HCT116 (cell line): ENCODE measurements at regions not wholly inside any gene's neighbourhood (a gene's known extent, or its start where the extent isn't known, plus 50 kb on each side); places are given as distances from the start of the nearest gene placed in this dataset.

Experiments
- ATAC-seq: fragments of 200-7000 bp; cut with Tn5 transposase; 2 replicates; pipeline ENCODE4 v1.9.1; 2020; ENCODE audit warnings: mild to moderate bottlenecking, moderate library complexity
- BruUV-seq: library from RNA; stranded (reverse); fragments of 400-500 nt; replicated peaks from 2 replicates; lab custom pipeline; 2021; lab: Mats Ljungman, UMichigan
- CTCF ChIA-PET: fragments of 300-600 bp; sonication (Branson Sonifier 250); formaldehyde crosslinking; loops from one replicate; lab custom pipeline; 2021; ENCODE audit warnings: antibody characterized with exemption; lab: Charles Lee
- POLR2A ChIA-PET: fragments of 300-600, 350-600 bp; sonication (Branson Sonifier 250); formaldehyde crosslinking; loops from one replicate; lab custom pipeline; 2021; ENCODE audit warnings: antibody characterized with exemption; lab: Charles Lee
- RAD21 ChIA-PET, 2 experiments: fragments of 300-600 bp; sonication (Branson Sonifier 250); formaldehyde crosslinking; loops; one replicate each; lab custom pipeline; 2023; ENCODE audit warnings: low total read pairs in 2 of 2; ENCODE audit not compliant: uncharacterized antibody in 2 of 2, unreplicated experiment in 2 of 2, low non-redundant PET in 1 of 2; lab: Charles Lee
- DNase-seq: peaks from one replicate; pipeline ENCODE4 v3.0.0-alpha.2; 2010; ENCODE audit warnings: low read depth, low spot score
- H2AFZ ChIP-seq: fragments of 200-600 bp; shearing (Covaris generic), sonication (generic); 2 replicates; pipeline ENCODE4 v1.6.1; 2017; ENCODE audit warnings: low read depth, mixed run types, mixed read lengths, antibody characterized with exemption, low read length; ENCODE audit not compliant: poor library complexity, severe bottlenecking
- H3K27ac ChIP-seq: 2 replicates; pipeline ENCODE4 v1.5.1; 2012; ENCODE audit warnings: low read depth, low read length
- H3K27me3 ChIP-seq: fragments of 200-600 bp; sonication (generic); 2 replicates; pipeline ENCODE4 v1.6.1; 2016; ENCODE audit warnings: mixed run types, low read length, mixed read lengths; ENCODE audit not compliant: insufficient read depth
- H3K36me3 ChIP-seq, 2 experiments: fragments of 200-500 bp in 1 of 2; fragments of 200-600 bp in 1 of 2; sonication (Bioruptor generic) in 1 of 2; sonication (generic) in 1 of 2; 2 replicates each; pipeline versions ENCODE4 v1.5.1 to v1.6.1; 2014 to 2016; ENCODE audit warnings: low read length in 2 of 2, inconsistent platforms in 1 of 2, mixed read lengths in 1 of 2, mixed run types in 1 of 2; ENCODE audit not compliant: insufficient read depth in 2 of 2, control insufficient read depth in 1 of 2
- H3K4me1 ChIP-seq, 2 experiments: fragments of 200-600 bp in 1 of 2; sonication (generic) in 1 of 2; 2 replicates each; pipeline versions ENCODE4 v1.5.1 to v1.6.1; 2012 to 2017; ENCODE audit warnings: low read length in 2 of 2, inconsistent platforms in 1 of 2, mild to moderate bottlenecking in 1 of 2, mixed read lengths in 1 of 2, mixed run types in 1 of 2, moderate library complexity in 1 of 2; ENCODE audit not compliant: insufficient read depth in 2 of 2, control insufficient read depth in 1 of 2
- H3K4me2 ChIP-seq: fragments of 200-600 bp; sonication (generic); 2 replicates; pipeline ENCODE4 v1.6.1; 2017; ENCODE audit warnings: mixed run types, low read length, mixed read lengths
- H3K4me3 ChIP-seq, 2 experiments: fragments of 200-600 bp in 1 of 2; sonication (generic) in 1 of 2; replicated peaks in 1 of 2; 2 replicates each; pipeline ENCODE4 v1.5.1; 2011 to 2016; ENCODE audit warnings: low read length in 2 of 2, control low read depth in 1 of 2, low read depth in 1 of 2, mild to moderate bottlenecking in 1 of 2, mixed read lengths in 1 of 2, mixed run types in 1 of 2
- H3K79me2 ChIP-seq: fragments of 200-600 bp; sonication (generic); 2 replicates; pipeline ENCODE4 v1.6.1; 2017; ENCODE audit warnings: mild to moderate bottlenecking, mixed run types, low read length, moderate library complexity, mixed read lengths; ENCODE audit not compliant: insufficient read depth
- H3K9ac ChIP-seq: fragments of 200-600 bp; sonication (generic); 2 replicates; pipeline ENCODE4 v1.6.1; 2016; ENCODE audit warnings: low read length, mixed read lengths
- H3K9me2 ChIP-seq: fragments of 200-600 bp; sonication (generic), shearing (Covaris generic); 2 replicates; pipeline ENCODE4 v1.6.1; 2017; ENCODE audit warnings: mixed run types, mild to moderate bottlenecking, moderate library complexity; ENCODE audit not compliant: insufficient read depth
- H3K9me3 ChIP-seq, 2 experiments: fragments of 200-500 bp in 1 of 2; fragments of 200-600 bp in 1 of 2; sonication (Bioruptor generic) in 1 of 2; sonication (generic) in 1 of 2; 2 replicates each; pipeline ENCODE4 v1.6.1; 2014 to 2017; ENCODE audit warnings: low read length in 2 of 2, mixed read lengths in 2 of 2, inconsistent platforms in 1 of 2, low read depth in 1 of 2, mild to moderate bottlenecking in 1 of 2, mixed run types in 1 of 2, moderate library complexity in 1 of 2; ENCODE audit not compliant: control insufficient read depth in 1 of 2, insufficient read depth in 1 of 2
- H4K20me1 ChIP-seq: fragments of 200-600 bp; sonication (generic), shearing (Covaris generic); 2 replicates; pipeline ENCODE4 v1.6.1; 2017; ENCODE audit warnings: mixed run types, mild to moderate bottlenecking, moderate library complexity; ENCODE audit not compliant: insufficient read depth
- CBX3 ChIP-seq: IDR thresholded peaks from 2 replicates; pipeline ENCODE4 v1.6.1; 2012; ENCODE audit warnings: low read depth
- EGR1 ChIP-seq: IDR thresholded peaks from 2 replicates; pipeline ENCODE4 v1.6.1; 2012; ENCODE audit warnings: low read depth
- JUND ChIP-seq: IDR thresholded peaks from 2 replicates; pipeline ENCODE4 v1.6.1; 2012
- RAD21 ChIP-seq: IDR thresholded peaks from 2 replicates; pipeline ENCODE4 v1.6.1; 2012; ENCODE audit warnings: low read depth, mild to moderate bottlenecking
- SRF ChIP-seq: IDR thresholded peaks from 2 replicates; pipeline ENCODE4 v1.6.1; 2012; ENCODE audit warnings: low read depth
- TCF7L2 ChIP-seq: IDR thresholded peaks from 2 replicates; pipeline ENCODE4 v1.7.0; 2011; ENCODE audit warnings: borderline replicate concordance, inconsistent platforms; ENCODE audit not compliant: insufficient read depth, insufficient read length; ENCODE audit errors: extremely low read depth
- YY1 ChIP-seq: IDR thresholded peaks from 2 replicates; pipeline ENCODE4 v1.6.1; 2011; ENCODE audit warnings: low read length, low read depth, moderate library complexity, mild to moderate bottlenecking; ENCODE audit not compliant: insufficient replicate concordance; ENCODE audit errors: extremely low read depth
- ZFX ChIP-seq: fragments of 450-650 bp; IDR thresholded peaks from 2 replicates; pipeline ENCODE4 v1.6.1; 2017
- ZNF274 ChIP-seq: fragments of 200-500 bp; sonication (Bioruptor generic); IDR thresholded peaks from 2 replicates; pipeline ENCODE4 v1.6.1; 2014; ENCODE audit warnings: mild to moderate bottlenecking, low read depth, low read length, inconsistent platforms
- intact Hi-C: fragments of 100-400 bp; cut with micrococcal nuclease; formaldehyde crosslinking; loops from 2 replicates; pipeline ENCODE4 v1.10.0; 2022
- TF ChIP-seq, protein P1 (sequence below): IDR thresholded peaks from 2 replicates; pipeline ENCODE4 v1.6.1; 2012; ENCODE audit warnings: low read depth
- TF ChIP-seq, protein P2 (sequence below): IDR thresholded peaks from 2 replicates; pipeline ENCODE4 v1.6.1; 2012
- TF ChIP-seq, protein P3 (sequence below), 3 experiments: fragments of 200-600 bp in 1 of 3; sonication (generic) in 1 of 3; IDR thresholded peaks in 2 of 3; conservative IDR thresholded peaks in 1 of 3; 2 replicates each; pipeline ENCODE4 v1.5.1; 2012 to 2017; ENCODE audit warnings: low read depth in 2 of 3, low read length in 2 of 3, antibody characterized with exemption in 1 of 3, borderline replicate concordance in 1 of 3, control low read depth in 1 of 3, mild to moderate bottlenecking in 1 of 3, mixed read lengths in 1 of 3, mixed run types in 1 of 3, moderate library complexity in 1 of 3; ENCODE audit not compliant: insufficient read depth in 1 of 3

DNA sequence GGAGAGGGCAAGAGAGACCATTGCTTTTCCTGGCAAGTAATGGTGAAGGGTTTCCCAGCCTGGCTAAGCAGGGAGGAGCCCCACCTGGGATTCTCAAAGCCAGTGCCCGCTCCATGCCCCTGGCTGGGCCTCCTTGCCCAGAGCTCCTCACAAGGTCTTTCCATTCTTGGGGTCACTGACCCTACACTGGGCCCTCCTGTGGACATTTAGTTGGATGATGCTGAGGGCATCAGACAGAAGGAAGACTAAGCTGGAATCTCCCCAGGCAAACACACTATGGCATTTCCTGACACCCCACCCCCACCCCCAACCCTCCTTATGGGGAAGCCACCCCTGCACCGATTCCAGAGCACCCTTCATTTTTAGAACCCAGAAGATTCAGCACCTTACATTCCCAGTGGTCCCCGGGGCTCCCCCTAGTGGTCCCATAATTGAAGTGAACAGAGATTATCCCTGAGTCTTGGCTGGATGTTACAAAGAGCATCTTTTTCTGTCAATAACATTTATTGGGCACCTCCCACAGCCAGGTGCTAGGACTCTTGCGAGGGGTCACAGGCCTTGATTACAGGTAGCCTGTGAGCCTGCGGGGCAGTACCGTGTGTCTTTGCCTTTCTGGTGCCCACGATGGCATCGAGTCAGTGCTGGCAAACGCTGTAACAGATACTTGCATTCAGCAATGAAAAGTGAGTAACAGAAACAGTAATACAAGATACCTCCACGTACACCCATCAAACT is 548.5 kb downstream of the BUD13 start (continued):
- TF ChIP-seq, protein P1, sequence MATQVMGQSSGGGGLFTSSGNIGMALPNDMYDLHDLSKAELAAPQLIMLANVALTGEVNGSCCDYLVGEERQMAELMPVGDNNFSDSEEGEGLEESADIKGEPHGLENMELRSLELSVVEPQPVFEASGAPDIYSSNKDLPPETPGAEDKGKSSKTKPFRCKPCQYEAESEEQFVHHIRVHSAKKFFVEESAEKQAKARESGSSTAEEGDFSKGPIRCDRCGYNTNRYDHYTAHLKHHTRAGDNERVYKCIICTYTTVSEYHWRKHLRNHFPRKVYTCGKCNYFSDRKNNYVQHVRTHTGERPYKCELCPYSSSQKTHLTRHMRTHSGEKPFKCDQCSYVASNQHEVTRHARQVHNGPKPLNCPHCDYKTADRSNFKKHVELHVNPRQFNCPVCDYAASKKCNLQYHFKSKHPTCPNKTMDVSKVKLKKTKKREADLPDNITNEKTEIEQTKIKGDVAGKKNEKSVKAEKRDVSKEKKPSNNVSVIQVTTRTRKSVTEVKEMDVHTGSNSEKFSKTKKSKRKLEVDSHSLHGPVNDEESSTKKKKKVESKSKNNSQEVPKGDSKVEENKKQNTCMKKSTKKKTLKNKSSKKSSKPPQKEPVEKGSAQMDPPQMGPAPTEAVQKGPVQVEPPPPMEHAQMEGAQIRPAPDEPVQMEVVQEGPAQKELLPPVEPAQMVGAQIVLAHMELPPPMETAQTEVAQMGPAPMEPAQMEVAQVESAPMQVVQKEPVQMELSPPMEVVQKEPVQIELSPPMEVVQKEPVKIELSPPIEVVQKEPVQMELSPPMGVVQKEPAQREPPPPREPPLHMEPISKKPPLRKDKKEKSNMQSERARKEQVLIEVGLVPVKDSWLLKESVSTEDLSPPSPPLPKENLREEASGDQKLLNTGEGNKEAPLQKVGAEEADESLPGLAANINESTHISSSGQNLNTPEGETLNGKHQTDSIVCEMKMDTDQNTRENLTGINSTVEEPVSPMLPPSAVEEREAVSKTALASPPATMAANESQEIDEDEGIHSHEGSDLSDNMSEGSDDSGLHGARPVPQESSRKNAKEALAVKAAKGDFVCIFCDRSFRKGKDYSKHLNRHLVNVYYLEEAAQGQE = no peak
- TF ChIP-seq, protein P2, sequence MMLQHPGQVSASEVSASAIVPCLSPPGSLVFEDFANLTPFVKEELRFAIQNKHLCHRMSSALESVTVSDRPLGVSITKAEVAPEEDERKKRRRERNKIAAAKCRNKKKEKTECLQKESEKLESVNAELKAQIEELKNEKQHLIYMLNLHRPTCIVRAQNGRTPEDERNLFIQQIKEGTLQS = no peak

DNA sequence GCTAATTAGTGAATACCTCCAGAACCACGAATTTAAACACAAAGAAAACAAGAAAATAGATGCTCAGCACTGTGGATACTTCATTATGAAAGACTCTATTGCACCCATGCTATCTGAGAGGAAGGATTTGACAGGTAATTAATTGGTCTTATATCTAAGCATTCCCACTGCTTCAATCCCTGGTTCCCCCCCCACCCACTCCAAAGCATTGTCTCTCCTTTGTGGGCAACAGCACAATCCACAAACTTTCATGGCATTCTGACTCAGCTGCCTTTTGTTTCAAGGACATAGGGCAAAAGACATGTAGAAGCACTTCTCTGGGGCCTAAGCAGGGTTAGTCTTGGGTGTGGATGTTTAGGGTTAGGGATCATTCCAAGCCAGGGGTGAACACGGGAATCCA is 551.4 kb downstream of the BUD13 start:
- no peaks in the 10 kb centered on the region for H3K9me3 ChIP-seq
- no peak overlapping the region for H3K4me3 ChIP-seq
- ChIA-PET RAD21 (no interaction called here), CTCF (no interaction called here), POLR2A (no interaction called here)
- ATAC-seq = no peak
- H3K9me2 ChIP-seq = no peaks in the 10 kb centered on the region
- H3K4me2 ChIP-seq = no peak overlapping the region
- H3K36me3 ChIP-seq = no peaks in the 10 kb centered on the region
- H3K27me3 ChIP-seq = peaks cover 15% of the 10 kb centered on the region
- no peaks in the 10 kb centered on the region for H3K4me1 ChIP-seq
- TF ChIP-seq SRF (no peak), YY1 (no peak), CBX3 (no peak), ZNF274 (no peak), TCF7L2 (no peak), EGR1 (no peak), ZFX (no peak), JUND (no peak), RAD21 (no peak)
- TF ChIP-seq, protein P3, sequence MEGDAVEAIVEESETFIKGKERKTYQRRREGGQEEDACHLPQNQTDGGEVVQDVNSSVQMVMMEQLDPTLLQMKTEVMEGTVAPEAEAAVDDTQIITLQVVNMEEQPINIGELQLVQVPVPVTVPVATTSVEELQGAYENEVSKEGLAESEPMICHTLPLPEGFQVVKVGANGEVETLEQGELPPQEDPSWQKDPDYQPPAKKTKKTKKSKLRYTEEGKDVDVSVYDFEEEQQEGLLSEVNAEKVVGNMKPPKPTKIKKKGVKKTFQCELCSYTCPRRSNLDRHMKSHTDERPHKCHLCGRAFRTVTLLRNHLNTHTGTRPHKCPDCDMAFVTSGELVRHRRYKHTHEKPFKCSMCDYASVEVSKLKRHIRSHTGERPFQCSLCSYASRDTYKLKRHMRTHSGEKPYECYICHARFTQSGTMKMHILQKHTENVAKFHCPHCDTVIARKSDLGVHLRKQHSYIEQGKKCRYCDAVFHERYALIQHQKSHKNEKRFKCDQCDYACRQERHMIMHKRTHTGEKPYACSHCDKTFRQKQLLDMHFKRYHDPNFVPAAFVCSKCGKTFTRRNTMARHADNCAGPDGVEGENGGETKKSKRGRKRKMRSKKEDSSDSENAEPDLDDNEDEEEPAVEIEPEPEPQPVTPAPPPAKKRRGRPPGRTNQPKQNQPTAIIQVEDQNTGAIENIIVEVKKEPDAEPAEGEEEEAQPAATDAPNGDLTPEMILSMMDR (IDR thresholded peaks at IDR 0.05 in 2 of 3, conservative IDR thresholded peaks at IDR 0.05 in 1 of 3; ENCODE audit: borderline replicate concordance in 1 of 3, insufficient read depth in 1 of 3, low read depth in 2 of 3, low read length in 2 of 3) = no peak
- TF ChIP-seq, protein P2 = no peak
- TF ChIP-seq, protein P1 = no peak
- H3K27ac ChIP-seq = no peak overlapping the region
- no peak for DNase-seq
- no peak overlapping the region for H2AFZ ChIP-seq
- no peaks in the 10 kb centered on the region for H4K20me1 ChIP-seq
- intact Hi-C loops = no loop called here
- no peak overlapping the region for H3K9ac ChIP-seq
- BruUV-seq = no TSS peak
- H3K79me2 ChIP-seq = no peaks in the 10 kb centered on the region
